ENCODE measurements at regions not wholly inside any gene's neighbourhood (a gene's known extent, or its start where the extent isn't known, plus 50 kb on each side); places are given as distances from the start of the nearest gene placed in this dataset.
"Not testable (repeated sequence)": the region's sequence is repeated elsewhere in the genome, so short reads cannot be mapped to it uniquely, and the experiment has no call there.

DNA sequence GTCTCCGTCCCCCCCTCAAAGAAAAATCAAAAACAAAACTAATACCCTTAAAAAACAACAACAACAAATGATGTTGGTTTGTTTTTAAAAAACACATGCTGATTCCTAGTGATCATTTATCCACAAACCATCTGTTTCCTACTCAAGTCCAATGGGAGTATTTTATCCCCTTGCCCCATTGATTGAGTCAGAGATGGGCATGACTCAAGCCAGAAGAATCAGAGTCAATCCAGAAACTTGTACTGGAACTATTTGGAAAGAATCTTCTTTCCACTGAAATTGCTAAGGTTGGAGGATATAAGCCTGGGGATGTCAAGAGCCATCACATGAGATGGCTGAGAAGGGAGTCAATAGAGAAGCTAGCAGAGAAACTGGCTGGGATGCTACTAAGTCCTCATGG, 176.4 kb downstream of the MIS18A start:
- DNase-seq: no peak
- intact Hi-C loops (cut with DNase I): no loop called here
- no peak for ATAC-seq

DNA sequence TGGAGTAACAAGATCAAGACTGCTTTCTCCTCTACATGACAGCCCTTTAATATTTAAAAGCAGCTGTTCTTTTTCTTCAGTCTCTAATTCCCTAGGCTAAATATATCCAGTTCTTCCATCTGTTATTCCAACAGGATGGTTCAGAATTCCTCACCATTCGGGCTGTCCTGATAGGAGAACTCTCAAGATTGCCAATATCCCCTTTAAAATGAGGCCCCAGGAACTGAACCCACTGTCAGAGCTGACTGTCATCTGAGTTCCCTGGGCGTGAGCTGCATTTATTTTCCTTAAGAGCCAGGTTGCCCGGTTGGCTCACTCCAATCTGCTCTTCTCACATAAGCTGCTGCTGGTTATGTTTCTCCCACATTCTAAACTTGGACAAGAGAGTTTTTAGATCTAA, 177.6 kb downstream of the MIS18A start:
- intact Hi-C loops (cut with DNase I): no loop called here
- DNase-seq (no peak), ATAC-seq (no peak)

DNA sequence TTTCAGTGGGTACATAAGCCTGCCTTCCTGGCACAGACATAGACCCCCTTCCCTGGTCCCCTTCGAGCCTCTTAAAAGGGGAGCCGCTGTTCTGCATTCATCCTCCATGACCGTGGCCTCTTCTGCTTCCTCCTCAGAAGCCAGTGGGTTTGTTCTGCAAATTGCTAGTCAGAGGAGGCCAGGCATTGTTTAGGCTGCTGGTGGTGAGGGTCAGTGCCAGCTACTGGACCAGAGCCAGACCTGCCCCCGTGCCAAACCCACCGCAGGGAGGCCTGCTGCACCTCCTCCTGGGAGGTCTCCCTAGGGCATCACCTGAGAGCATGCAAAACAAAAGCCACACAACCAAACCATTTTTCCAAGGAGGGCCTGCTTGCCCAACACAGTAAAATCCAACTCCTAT, 178.4 kb downstream of the MIS18A start:
- no peak for DNase-seq

DNA sequence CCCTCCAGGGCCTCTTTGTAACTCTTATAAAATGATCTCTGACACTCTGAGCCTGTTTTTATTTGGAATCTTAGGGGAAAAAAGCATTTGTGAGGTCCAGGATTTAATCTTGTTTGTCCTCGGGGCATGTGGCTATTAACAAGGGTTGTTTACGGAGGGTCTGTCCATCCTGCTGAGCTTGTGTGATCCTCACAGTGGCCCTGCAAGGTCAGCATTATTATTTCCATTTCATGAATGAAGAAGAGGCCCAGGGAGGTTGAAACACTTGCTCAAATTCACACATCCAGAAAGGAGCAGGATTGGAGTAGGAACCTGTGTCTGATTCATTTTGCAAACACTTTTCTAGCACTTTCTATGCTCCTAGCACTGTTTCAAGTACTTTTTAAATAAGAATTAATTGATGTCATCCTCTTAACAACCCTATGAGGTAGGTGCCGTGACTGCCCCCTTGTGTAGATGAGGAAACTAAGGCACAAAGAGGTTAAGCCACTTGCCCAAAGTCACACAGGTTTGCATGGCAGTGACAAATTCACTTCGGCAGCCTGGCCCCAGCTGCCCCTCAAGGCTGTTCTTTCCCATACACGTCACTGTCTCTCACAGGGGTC, 178.9 kb downstream of the MIS18A start:
- no peak for DNase-seq
- intact Hi-C loops (cut with DNase I): loop anchor here in 1 of 2 donors (5.0 to 10.0 kb wide), 2 partner anchors 32 to 235 kb away; no protein-coding TSS in a partner anchor
- no peak for ATAC-seq

More for the DNA sequence above, 178.4 kb downstream of the MIS18A start:
- intact Hi-C loops (cut with DNase I): no loop called here
- no peak for ATAC-seq

DNA sequence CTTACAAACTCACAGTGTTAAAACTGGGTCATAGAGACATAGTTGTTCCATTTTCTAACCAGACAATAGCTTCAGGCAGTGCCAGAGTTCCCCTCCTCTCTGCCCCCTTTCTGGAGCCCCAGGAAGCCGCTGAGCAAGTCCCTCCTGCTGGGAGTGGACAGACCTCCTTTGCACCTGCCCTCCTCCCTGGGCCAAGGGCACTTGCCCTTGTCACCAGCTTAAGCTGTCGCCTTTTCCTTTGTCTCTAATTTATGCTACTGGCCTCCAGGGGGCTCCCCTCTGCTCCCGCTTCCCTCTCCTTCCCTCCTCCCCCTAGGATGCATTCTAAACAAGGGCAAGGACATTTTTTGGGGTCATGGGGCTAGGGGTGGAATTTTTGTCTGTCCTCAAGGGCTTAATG, 182.4 kb downstream of the MIS18A start:
- DNase-seq (peak; percentile 34), ATAC-seq (peak; percentile 51 to 64)
- intact Hi-C loops (cut with DNase I): loop anchor here in 1 of 2 donors (5.0 to 10.0 kb wide), 2 partner anchors 36 to 232 kb away; no protein-coding TSS in a partner anchor

DNA sequence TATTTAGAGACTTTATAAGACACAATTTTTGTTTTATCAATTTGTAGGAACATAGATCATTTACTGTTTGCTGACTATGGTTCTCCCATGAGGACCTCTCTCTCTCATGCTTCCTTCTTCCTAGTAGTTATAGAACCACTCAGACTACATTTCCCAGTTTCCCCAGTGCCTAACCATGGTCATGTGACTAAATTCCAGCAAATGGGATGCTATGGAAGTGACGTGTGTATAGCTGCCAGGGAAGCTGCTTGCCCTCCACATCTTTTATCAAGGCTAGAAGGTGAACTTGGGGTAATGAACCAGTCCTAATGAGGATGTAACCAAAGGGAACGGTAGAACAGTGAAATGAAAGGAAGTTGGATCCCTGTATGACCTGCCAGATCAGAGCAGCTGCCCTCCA, 184.0 kb downstream of the MIS18A start:
- peak in 1 of 2 donors; percentile 66 for ATAC-seq

DNA sequence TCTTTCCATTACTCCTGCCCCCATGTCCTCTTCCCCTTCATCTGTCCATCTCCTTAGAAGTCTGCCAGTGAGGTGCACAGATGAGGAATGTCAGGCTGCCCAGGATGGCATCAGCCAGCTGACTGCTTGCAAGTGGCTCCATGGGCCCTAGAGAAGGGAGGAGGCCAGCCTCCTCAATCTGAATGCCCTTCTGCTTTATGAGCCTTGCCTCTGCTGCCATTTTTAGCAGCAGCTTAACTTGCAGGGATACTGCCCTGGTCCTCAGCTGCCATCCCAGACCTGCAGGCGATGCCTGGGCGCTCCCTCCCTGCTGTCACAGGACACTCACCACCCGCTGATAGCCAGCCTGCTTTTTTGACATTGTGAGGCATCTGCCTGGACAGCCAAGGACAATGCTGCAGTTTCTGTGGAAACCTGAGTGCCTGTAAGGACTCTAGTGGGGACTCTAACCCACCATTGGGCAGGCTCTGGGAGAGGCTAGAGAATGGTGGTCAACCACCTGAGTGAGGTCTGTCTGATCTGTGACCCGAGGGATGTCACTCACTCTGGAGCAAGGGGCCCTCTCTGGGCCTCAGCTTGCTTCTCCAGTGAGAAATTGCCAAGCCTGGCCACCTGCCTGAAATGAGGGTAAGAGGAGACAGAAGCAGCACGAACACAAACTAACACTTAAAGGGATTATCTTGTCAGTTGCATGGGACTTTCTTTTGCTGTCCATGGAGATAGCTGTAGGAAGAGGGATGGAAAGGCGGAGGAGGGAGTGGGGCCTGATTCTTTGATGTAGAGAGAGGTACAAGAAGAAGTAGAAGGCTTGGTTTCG, 185.0 kb downstream of the MIS18A start:
- intact Hi-C loops (cut with DNase I): loop anchor here in 1 of 2 donors (5.0 to 10.0 kb wide), 3 partner anchors 72 to 229 kb away; no protein-coding TSS in a partner anchor
- peak; percentile 50 for DNase-seq
- ATAC-seq: peak; percentile 81 to 89

More for the DNA sequence above, 184.0 kb downstream of the MIS18A start:
- no peak for DNase-seq
- intact Hi-C loops (cut with DNase I): loop anchor here in 1 of 2 donors (5.0 to 10.0 kb wide), 4 partner anchors 37 to 230 kb away; no protein-coding TSS in a partner anchor

DNA sequence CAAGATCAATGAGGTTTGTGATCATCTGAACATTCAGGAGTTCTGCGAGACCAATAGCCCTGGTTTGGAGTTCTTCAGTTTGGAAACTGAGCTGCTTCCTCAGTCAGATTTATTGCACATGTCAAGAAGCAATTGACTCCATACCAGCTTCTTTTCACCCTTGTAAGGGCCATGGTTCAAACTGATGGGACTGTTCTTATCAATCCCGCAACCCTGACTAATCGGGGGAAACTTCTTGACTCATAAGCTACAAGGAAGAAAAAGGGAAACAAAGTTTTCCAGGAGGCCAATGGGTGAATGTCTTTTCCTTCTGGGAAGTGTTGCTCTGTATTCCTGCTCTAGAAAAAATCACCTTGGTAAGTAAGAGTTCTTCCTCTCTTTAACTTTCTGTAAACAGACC, 187.9 kb downstream of the MIS18A start:
- ATAC-seq (no peak), DNase-seq (no peak)
- intact Hi-C loops (cut with DNase I): loop anchor here in 1 of 2 donors (5.0 to 10.0 kb wide), 3 partner anchors 69 to 226 kb away; no protein-coding TSS in a partner anchor

DNA sequence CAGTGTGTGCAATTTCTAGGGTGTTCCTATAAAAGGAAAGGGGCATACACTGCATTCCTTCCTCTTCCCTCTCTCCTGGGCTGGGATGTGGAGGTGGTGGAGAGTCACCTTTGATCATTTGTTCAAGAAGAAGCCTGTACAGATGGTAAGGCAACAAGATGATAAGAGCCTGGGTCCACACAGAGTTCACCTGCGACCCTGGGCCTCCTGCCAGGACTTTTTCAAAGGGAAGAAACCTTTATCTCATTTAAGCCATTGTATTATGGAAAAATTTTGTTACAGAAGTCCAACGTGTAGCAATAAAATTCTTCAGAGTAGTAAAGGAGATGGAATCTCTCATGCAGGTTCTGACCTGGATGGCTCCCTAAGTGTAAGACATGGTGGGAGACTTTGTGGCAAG, 189.1 kb downstream of the MIS18A start:
- DNase-seq (no peak), ATAC-seq (no peak)
- intact Hi-C loops (cut with DNase I): loop anchor here in 1 of 2 donors (5.0 to 10.0 kb wide), 3 partner anchors 67 to 225 kb away; no protein-coding TSS in a partner anchor

DNA sequence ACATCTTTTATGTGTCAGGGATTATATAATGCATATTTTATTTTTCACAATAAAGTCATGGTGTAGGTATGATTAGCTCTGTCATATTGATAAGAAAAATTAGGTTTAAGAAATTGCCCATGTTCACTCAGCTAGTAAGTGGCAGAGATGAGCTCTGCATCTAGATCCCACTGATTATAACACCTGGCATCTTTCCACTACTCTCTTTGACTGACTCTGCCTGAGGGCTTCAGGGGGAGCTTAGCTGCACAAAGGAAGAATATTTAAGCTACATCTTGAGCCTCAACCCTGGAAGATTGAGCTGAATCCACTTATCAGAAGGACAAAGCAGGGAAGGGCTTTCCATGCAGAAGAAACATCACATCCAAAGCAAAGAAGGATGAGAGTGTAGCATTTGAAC, 190.4 kb downstream of the MIS18A start:
- ATAC-seq (no peak), DNase-seq (no peak)
- intact Hi-C loops (cut with DNase I): no loop called here

DNA sequence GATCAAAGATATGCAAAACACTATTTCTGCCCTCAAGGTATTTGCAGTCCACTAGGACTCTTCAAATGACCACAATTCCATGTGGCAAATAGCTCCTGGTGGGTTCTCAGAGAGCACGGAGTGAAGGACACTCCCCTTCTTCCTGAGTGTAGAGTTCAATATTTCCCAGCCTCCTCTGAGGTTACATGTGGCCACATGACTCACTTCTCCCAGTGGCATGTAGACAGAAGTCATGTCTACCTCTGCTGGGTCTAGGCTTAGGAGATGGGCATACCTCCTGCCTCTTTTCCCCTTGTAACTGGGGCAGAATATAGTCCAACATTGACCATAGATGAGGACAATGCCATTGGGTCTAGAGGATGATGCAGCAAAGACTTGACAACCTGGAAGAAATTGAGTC, 191.4 kb downstream of the MIS18A start:
- intact Hi-C loops (cut with DNase I): no loop called here
- ATAC-seq: no peak
- no peak for DNase-seq

DNA sequence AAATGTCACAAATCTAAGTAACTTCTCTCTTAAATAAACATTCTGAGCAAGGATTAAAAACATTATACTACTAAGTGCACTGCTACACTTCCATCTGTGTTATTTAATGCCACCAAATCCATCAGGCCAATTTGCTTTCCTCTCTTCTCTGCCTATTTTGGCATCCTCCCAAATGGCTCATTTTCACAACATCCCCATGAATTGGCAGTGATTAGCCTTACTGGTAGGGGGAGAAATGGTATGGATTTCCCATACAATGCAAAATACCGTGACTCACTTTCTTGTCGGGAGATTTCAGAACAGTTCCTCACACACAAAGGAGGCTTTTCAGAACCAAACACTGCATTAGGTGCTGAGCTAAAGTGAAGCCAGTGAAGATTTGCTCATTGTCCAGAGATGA, 195.7 kb downstream of the MIS18A start:
- intact Hi-C loops (cut with DNase I): no loop called here
- no peak for ATAC-seq
- DNase-seq: no peak

DNA sequence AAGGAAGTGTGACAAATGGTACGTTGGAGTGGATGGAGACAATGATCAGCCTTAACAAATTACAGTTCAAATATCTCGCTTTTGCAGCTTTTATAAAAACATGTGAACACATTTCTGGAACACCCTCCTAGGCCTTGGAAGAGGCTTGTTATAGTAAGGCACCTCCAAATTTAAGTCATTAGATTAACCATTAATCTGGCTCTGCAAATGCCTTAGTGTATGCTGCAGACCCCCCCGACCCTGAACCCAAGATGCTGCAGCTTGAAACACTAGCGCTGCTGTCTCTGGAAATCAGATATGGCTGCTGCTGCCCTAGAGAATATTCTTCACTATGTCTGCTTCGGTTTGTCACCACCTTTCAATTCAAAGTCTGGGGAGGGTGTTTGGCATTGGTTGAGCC, 196.4 kb downstream of the MIS18A start:
- intact Hi-C loops (cut with DNase I): no loop called here
- DNase-seq (no peak), ATAC-seq (no peak)

DNA sequence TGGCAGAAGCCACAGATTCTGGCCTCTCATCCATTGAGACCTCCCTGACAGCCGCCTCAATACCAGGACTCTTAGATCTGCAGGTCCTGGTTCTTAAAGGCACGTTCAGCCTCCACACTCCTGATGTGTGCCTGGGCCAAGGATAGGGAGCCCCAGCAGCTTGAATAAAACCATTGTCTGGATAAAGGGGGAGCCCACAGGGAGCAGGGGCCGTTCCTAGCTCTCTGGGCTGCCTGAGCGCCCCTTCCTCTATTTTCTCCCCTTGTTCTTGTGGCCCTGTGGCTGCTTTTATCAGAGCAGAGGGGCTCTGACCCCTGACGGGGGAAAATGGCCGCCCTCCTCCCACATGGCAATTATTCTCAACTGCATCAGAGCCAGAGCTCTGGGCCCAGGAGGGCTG, 200.8 kb downstream of the HUNK start:
- intact Hi-C loops (cut with DNase I): loop anchor here in 1 of 2 donors (10.0 kb wide), 1 partner anchor 161 kb away; no protein-coding TSS in a partner anchor
- no peak for DNase-seq
- ATAC-seq: no peak

DNA sequence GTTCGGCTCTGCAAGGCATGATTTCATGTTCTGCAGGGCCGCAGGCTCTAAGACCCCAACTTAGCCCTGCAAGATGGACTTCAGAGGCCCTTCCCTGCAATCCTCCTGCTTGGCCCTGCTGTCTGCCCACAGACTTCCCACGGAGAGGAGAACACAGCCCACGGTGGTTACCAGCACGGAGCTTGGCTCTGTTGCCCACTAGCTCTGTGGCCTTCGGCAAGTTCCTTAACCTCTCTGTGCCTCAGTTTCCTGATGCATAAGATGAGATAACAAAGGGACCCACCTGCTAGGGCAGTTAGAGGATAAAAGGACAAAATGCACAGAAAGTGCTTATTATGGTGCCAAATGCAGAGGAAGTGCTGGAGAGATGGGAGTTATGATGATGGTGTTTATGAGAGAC, 200.4 kb downstream of the HUNK start:
- intact Hi-C loops (cut with DNase I): loop anchor here in 1 of 2 donors (10.0 kb wide), 1 partner anchor 162 kb away; no protein-coding TSS in a partner anchor
- no peak for DNase-seq
- no peak for ATAC-seq

DNA sequence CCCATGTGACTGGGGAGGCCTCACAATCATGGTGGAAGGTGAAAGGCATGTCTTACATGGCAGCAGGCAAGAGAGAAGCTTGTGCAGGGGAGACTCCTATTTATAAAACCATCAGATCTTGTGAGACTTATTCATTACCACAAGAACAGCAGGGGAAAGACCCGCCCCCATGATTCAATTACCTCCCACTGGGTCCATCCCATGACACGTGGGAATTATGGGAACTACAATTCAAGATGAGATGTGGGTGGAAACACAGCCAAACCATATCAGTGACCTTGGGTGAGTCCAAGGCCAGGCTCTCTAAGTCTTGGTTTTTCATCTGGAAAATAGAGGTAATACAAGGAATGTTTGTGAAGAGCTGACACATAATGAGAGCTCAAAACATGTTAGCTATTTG, 198.8 kb downstream of the HUNK start:
- intact Hi-C loops (cut with DNase I): loop anchor here in 1 of 2 donors (10.0 kb wide), 1 partner anchor 163 kb away; no protein-coding TSS in a partner anchor
- not testable (repeated sequence) for DNase-seq, ATAC-seq

DNA sequence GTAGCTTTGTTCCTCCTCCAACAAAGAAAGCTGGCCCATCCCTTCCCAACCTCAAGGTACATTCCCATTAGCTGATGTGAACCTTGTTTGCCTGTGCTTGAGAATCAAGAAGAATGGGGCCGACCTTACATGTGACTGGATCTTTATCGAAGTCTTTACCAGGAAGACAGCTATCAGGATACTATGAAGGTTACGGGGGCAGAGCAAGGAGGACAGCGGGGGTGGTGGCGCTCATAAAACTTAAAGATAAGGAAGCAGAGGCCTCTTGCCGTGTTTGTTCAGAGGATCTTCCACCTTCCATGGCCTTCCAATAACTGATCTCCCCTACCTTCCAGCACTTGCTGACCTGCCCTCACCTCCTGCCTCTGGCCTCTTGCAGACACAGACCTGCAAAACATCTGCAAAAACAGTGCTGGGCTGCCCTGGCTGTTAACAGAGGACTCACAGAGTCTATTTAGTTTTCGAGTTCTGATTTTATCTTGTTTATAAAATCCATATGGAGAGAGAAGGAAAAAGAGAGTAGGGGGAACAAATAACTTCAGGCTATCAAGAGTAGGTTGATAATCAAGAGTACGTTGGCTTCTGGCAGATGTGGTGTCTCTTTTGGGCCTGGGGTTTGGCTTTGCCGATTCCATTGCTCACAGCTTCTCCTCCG, 198.0 kb downstream of the HUNK start:
- no peak for DNase-seq
- intact Hi-C loops (cut with DNase I): loop anchor here in 1 of 2 donors (10.0 kb wide), 1 partner anchor 164 kb away; no protein-coding TSS in a partner anchor
- ATAC-seq: no peak

DNA sequence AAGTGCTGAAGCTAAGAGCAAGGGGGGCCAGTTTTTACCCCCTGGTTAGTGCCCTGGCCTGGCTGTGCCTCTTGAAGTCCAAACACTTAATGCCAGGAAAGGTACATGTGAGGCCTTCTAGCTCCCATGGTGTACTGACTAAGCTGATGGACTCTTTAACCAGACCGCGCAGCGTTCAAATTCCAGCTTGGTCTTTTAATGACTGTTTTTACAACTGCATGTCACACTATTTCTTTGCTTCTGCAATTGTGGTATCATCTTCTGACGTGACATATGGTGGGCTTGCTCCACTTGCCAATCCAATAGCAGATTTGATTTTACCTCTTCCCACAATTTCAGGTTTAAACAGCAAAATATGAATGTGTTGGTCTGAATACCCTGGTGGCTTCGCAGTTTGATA, 197.3 kb downstream of the HUNK start:
- DNase-seq (no peak), ATAC-seq (no peak)
- intact Hi-C loops (cut with DNase I): loop anchor here in 1 of 2 donors (10.0 kb wide), 1 partner anchor 165 kb away; no protein-coding TSS in a partner anchor

DNA sequence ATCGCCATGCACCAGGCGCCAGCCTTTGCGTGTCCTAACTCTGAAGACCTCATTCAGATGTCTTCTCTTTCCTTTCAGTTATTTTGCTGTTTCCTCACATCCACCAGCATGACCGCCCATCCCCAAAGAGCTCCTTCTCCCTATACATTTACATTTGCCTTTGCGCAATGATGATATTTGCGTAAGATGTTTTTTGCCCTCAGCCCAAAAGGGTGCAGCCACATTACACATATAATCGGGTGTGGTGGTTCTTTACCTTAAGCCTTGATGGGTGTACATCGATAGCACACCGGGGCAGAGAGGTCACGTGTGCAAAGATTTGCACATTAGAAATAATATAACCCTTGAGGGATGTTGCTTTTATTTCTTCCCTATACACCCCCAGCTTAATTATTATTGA, 192.8 kb downstream of the HUNK start:
- DNase-seq (no peak), ATAC-seq (no peak)
- intact Hi-C loops (cut with DNase I): no loop called here
